ENCODE measurements at regions not wholly inside any gene's neighbourhood (a gene's known extent, or its start where the extent isn't known, plus 50 kb on each side); places are given as distances from the start of the nearest gene placed in this dataset.
"Not testable (repeated sequence)": the region's sequence is repeated elsewhere in the genome, so short reads cannot be mapped to it uniquely, and the experiment has no call there.

GRCh38 chr14:57150449-57150848 is 118.3 kb downstream of the EXOC5 start:
- no peak for DNase-seq (ENCODE audit: low read depth in 2 of 2)

GRCh38 chr14:57139173-57139572 is 129.5 kb downstream of the EXOC5 start:
- DNase-seq (ENCODE audit: low read depth in 2 of 2): no peak

- no peak for DNase-seq (ENCODE audit: low read depth in 2 of 2)
Measured at GRCh38 chr14:57136669-57137328, 131.9 kb downstream of the EXOC5 start.

DNA sequence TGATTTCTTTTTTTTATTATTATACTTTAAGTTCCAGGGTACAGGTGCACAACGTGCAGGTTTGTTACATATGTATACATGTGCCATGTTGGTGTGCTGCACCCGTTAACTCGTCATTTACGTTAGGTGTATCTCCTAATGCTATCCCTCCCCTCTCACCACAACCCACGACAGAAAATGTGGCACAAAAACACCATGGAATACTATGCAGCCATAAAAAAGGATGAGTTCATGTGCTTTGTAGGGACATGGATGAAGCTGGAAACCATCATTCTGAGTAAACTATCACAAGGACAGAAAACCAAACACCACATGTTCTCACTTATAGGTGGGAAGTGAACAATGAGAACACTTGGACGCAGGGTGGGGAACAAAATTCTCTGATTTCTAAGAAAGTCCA is 140.9 kb downstream of the EXOC5 start:
- DNase-seq (ENCODE audit: low read depth in 2 of 2): not testable (repeated sequence)

- no peak for DNase-seq (ENCODE audit: low read depth in 2 of 2)
Measured at GRCh38 chr14:57122129-57122528, 146.6 kb downstream of the EXOC5 start.

DNA sequence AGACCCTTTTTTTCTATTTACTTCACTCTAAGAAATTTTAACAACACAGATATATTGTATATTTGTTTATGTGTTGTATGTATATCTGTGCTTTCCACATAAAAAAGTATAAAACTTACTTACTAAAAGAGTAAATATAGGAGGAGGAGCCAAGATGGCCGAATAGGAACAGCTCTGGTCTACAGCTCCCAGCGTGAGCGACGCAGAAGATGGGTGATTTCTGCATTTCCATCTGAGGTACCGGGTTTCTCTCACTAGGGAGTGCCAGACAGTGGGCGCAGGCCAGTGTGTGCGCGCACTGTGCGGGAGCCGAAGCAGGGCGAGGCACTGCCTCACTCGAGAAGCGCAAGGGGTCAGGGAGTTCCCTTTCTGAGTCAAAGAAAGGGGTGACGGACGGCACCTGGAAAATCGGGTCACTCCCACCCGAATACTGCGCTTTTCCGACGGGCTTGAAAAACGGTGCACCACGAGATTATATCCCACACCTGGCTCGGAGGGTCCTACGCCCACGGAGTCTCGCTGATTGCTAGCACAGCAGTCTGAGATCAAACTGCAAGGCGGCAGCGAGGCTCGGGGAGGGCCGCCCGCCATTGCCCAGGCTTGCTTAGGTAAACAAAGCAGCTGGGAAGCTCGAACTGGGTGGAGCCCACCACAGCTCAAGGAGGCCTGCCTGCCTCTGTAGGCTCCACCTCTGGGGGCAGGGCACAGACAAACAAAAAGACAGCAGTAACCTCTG is 156.5 kb downstream of the EXOC5 start:
- not testable (repeated sequence) for DNase-seq (ENCODE audit: low read depth in 2 of 2)

DNA sequence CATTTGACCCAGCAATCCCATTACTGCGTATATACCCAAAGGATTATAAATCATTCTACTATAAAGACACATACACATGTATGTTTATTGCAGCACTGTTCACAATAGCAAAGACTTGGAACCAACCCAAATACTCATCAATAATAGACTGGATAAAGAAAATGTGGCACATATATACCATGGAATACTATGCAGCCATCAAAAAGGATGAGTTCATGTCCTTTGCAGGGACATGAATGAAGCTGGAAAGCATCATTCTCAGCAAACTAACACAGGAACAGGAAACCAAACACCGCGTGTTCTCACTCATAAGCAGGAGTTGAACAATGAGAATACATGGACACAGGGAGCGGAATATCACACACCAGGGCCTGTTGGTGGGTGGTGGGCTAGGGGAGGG is 158.3 kb downstream of the EXOC5 start:
- DNase-seq (ENCODE audit: low read depth in 2 of 2): not testable (repeated sequence)

- DNase-seq (ENCODE audit: low read depth in 2 of 2): no peak
Measured at GRCh38 chr14:57091030-57091608, 177.6 kb downstream of the EXOC5 start.

- no peak for DNase-seq (ENCODE audit: low read depth in 2 of 2)
Measured at GRCh38 chr14:57089901-57090300, 178.8 kb downstream of the EXOC5 start.

DNA sequence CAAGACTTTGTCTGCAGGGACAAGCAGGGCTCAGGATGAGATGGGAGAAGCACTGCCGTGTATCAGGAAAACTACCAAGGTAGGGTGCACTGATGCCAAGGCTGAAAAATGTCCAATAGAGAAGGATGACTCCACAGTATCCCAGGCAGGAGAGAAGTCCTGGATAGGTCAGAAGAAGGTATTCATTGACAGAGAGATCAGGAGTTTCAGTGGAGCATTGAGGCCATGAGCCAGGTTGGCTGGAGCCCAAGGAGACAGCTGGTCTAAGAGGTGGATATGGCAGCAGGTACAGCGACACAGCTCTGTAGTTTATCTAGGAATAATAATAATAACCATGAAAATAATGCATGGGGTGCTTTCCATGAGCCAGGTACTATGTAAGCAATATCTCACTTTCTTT is 180.9 kb downstream of the EXOC5 start:
- DNase-seq (ENCODE audit: low read depth in 2 of 2): no peak

DNA sequence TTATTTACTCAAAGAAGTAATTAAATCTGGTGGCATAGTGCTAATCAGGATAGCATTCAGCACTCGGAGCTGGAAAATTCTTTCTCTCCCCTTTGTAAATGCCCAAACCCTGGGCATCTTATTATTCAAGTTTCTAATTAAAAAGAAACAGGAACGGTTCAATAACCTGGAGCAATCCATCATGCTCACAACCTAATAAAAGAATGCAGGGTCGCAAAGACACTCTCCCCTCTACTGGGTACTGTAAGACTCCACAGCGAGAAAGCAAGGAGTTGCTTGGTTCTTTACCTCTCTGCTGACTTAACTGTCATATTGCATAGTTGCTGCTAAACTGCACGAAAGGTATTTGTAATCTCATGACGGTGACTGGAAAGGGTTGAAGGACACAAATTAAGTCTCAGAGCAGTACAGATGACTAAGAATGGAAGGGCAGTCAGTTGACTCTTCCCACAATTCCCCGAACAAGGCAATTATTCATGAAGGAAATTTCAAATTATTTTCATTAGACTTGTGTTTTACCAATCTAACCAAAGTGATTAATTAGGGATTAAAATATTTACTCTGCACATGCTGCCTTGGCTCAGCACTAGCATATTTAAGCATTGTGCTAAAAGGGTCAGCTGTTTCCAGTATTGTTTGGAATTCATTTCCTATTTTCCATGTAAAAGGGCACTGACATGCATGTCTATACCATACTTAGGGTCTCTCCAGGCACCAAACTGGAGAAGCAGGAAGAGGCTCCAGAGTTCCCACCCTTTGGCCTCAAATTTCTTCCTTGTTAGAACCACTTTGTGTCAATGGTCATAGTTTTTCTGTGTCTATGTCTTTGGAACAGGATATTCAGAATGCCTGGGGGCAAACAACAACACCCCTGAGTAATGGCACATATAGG is 182.2 kb downstream of the EXOC5 start:
- no peak for DNase-seq (ENCODE audit: low read depth in 2 of 2)

- DNase-seq (ENCODE audit: low read depth in 2 of 2): no peak
Measured at GRCh38 chr14:57085801-57086200, 182.9 kb downstream of the EXOC5 start.

DNA sequence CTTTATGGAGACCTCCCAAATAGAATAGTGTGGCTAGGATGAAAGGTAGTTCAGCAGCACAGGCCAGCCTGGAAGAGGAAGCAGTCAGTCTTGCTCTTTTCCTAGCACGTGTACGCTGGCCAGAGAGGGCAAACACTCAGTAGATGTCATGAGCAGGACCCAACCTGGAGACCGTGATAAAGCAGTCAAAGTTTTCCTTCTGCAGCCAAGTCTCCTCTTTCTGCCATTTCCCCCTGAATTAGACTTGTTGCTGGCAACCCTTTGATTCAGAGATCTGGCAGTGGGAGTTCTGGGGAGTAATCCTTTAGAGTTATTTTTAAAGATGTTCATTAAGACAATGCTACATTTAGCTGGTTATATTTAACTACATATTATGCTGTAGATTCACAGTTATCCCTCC is 183.7 kb downstream of the EXOC5 start:
- DNase-seq (ENCODE audit: low read depth in 2 of 2): no peak

GRCh38 chr14:57080691-57081090 is 188.0 kb downstream of the EXOC5 start:
- DNase-seq (ENCODE audit: low read depth in 2 of 2): no peak

- no peak for DNase-seq (ENCODE audit: low read depth in 2 of 2)
Measured at GRCh38 chr14:57078054-57078453, 190.7 kb downstream of the EXOC5 start.

DNA sequence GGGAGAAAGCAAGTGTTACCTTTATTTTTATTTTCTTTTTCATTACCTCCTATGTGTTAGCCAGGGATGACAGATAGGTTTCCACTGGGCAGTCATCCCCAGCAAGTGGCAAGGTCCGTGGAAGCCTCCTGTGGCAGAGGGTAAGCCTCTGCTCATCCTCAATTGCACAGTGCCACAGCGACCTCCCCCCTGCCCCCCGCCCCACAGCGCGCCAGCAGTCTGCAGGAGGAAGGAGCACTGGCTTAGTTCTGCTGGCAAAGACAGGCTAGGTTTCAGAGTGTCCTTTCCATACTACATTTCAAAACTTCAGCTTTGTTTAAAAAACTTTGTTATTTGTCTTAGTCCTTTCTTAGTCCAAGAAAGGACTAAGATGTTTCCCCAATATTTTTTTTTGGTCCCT is 194.7 kb downstream of the EXOC5 start:
- DNase-seq (ENCODE audit: low read depth in 2 of 2): no peak

DNA sequence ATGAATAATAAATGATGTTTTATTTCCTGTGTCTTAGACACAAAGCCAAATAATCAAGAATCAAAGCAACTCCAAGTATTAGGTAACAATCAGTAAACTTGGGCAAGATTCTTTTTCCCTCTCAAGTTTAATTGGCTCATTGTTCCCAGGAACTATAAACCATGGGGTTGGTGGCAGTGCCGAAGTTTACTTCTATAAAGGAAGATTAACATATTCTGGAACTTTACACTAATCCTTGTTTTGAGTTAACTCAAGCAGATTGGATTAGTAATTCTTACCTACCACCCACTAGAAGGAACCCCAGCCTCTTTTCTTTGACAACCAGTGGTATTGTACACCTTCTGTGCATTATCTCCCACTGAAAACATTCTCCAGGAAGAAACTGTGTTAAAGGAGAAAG is 197.1 kb downstream of the EXOC5 start:
- no peak for DNase-seq (ENCODE audit: low read depth in 2 of 2)

- DNase-seq (ENCODE audit: low read depth in 2 of 2): no peak
Measured at GRCh38 chr14:57069702-57070101, 199.0 kb downstream of the EXOC5 start.

DNA sequence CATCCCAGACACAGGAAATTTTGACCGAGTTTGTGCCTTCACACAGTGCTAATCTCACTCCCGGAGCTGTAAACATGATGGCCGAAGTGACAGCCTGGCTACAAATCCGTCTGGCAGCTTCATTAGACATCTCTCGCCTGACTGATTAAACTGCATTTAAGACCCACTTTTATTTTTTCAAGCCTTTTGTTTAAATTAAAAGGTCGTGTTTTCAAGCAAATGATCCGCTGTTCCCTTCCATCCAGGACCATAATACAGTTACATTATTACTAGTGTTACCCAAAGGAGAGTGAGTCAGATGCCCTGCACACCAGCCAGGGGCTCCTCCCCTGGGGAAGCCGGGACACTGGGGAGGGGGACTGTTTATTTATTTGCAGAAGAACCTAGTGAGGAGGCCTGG is 200.2 kb downstream of the EXOC5 start:
- no peak for DNase-seq (ENCODE audit: low read depth in 2 of 2)

DNA sequence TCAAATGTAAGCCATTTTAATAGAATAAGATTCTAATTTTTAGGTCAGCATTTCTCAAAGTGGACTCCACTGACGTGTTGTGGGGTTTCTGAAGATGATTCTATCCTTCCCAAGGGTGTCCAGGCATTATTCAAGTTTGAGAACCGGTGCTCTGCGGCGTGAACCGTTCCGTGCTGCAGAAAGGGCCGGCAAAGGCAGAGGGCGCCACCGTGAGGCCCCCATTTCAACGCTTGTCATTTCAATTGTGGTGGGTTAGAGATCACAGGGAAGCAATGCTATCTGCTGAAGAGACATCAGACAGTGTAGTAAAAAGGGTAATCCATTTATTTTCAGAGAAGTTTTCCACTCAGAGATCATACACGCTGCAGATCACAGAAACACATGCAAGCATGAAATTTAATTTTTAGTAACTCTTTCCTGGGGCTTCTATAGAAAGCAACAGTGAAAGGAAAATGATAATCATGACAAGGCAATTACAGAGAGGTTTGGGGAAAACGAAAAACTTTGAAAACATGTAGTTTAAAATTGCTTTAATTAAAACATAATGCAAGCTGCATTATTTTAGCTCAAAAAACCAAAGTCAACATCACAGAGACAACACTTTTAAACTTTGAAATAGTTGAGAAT is 201.7 kb downstream of the EXOC5 start:
- peak; percentile 23 to 30 for DNase-seq (ENCODE audit: low read depth in 2 of 2)

DNA sequence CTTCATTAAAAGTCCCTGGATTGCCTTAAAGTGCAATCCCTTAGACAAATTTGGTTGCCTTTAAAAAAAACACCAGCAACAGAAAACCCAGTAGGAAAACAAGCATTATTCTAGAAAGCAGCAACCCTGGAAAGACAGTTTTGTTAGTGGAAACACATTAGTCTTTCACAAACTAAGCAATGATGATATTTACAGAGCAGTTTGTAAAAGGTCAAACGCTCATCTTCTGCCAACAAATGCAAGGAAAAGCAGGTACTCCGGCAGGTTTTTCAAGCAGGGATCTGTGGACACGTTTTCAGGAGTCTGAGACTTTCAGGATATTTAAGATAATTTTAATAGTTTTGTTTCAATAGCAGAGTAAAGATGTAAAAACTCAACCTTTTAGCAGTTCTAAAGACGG is 202.2 kb downstream of the EXOC5 start:
- DNase-seq (ENCODE audit: low read depth in 2 of 2): no peak

Data from stimulated activated CD8-positive, alpha-beta memory T cell treated with anti-CD3 and anti-CD28 coated beads, Interleukin-2, amount 100 ng/mL, for 48 hours (primary cell).